A673 (cell line): ENCODE measurements at regions not wholly inside any gene's neighbourhood (a gene's known extent, or its start where the extent isn't known, plus 50 kb on each side); places are given as distances from the start of the nearest gene placed in this dataset.

Experiments used
- CTCF ChIP-seq: fragments of 300-800, 200-600 bp; sonication (generic); conservative IDR thresholded peaks from 2 replicates; pipeline ENCODE4 v1.5.1; 2017; ENCODE audit warnings: low read depth, mild to moderate bottlenecking, antibody characterized with exemption, low read length, moderate library complexity, mixed read lengths
- EZH2 ChIP-seq: fragments of 200-600 bp; sonication (generic); IDR thresholded peaks from 2 replicates; pipeline ENCODE4 v1.6.1; 2017; ENCODE audit warnings: borderline replicate concordance, low read depth, mild to moderate bottlenecking, mixed read lengths, antibody characterized with exemption, low read length; ENCODE audit not compliant: poor library complexity, severe bottlenecking

DNA sequence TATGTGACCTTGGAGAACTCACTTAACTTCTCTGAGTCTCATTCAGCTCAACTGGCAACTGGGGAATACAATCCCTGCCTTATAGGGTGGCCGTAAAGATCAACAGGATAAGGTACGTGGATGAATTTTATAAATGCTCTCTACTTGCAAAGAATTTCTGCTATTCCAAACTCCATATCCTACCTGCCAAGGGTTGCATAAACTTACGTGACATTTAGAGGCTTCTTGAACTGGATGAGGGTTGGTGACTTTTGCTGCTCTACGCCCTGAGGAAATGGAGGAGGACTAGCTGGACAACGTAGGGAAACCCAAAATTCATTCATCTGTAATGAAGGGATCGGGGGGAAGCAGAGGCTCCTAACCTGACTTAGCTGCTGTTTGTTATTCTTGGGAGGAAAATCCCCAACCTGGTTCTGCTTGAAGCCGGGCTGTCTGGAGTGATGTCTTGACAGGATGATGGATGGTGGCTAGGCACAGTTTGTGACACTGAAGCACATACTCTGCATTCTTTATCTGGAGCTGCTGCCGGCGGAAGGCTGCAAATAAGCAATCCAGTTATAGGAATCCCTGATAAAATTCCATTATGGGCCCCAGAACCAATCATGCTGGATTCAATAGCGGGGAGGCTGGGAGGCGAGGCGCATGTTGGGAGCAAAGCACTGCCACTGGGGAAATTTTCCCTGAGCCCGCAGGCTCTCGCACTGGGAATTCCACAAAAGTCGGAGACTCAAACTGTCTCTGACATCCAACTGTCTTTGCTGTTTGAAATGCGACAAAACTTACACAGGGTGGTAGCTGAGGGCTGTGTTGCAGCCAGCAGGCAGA lies 94.7 kb upstream of the SDK2 start:
- TF ChIP-seq CTCF (no peak), EZH2 (no peak)
